Ovary (tissue), 3 donors: ENCODE measurements at regions not wholly inside any gene's neighbourhood (a gene's known extent, or its start where the extent isn't known, plus 50 kb on each side); places are given as distances from the start of the nearest gene placed in this dataset.

Source experiments
- CTCF ChIP-seq, 3 donors: fragments of 450-650 bp in 2 of 3; fragments of 200-600 bp in 1 of 3; IDR thresholded peaks; one replicate each; pipeline versions ENCODE4 v1.5.1 to v1.8.0; 2016 to 2022; ENCODE audit warnings: antibody characterized with exemption in 3 of 3, mild to moderate bottlenecking in 1 of 3
- EP300 ChIP-seq: sonication (generic); formaldehyde crosslinking; IDR thresholded peaks from one replicate; pipeline ENCODE4 v1.6.1; 2017; ENCODE audit warnings: antibody characterized with exemption
- donor health status: DM: no; HTN: no; CAD: no.

GRCh38 chr21:35637431-35637830 lies 422.9 kb downstream of the SETD4 start:
- TF ChIP-seq EP300 (no peak), CTCF (IDR thresholded peaks at IDR 0.05) (no peak)
